ENCODE measurements at regions not wholly inside any gene's neighbourhood (a gene's known extent, or its start where the extent isn't known, plus 50 kb on each side); places are given as distances from the start of the nearest gene placed in this dataset.

DNA sequence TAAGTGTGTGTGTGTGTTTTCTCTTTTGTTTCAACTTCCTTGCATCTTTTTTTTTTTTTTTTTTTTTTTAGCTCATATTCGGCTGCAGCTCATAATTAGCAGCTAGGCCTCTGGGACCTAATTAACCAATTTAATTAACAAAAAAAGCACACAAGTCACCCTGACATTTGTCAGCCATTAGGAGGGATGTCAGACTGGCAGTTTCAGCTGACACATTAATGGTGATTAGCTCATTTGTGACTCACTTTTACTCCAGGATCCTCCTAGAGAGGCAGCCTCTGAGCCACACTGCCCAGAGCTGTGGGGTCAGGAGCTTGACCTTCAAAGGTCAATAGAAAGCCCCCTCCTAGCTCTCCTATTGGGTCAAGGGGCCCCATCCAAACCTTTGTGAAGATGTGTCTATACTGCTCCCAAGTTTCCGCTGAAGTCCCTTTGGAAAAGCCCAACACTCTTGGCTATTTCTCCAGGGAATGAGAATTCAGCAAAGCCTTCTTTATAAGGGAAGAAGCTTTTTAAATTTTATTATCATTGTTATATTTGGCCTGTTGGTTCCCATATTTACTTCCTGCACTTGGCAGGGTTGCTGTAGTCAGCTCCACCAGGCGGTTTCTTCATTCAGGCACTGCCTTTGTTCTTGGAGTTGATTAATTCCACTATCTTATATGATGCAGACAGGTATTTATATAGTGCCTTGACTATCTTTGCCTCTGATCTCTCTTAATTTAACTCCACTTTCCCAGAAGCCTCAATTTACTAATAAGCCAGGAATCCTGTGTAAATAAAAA is 109.5 kb upstream of the HABP2 start:
- DNase-seq: no peak

DNA sequence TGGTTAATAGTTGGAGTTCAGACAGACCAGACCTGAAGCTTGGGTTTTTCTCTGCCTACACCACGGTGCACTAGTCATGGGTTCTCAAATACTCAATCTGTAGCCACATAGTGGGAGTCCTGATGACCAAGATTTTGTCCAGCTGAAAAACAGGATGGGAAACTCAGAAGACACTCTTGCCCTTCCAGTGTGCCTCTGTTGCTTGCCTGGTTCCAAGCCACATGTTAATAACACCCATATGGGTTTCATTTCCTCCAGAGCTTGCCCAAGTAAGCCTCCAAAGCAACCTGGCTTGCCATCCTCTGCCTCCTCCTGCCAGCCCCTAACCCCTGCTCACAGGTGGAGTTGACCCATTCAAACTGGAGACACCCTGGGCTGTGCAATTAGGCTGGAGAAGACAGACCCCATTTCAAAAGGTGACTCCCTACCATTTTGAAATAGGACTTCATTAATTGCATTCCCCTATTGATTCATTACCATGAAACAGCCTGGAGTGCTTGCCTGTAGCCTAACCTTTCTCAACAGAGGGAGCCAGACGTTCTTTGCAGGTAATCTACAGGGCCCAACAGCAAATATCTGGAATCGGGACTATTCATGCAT is 108.0 kb upstream of the HABP2 start:
- DNase-seq: no peak

DNA sequence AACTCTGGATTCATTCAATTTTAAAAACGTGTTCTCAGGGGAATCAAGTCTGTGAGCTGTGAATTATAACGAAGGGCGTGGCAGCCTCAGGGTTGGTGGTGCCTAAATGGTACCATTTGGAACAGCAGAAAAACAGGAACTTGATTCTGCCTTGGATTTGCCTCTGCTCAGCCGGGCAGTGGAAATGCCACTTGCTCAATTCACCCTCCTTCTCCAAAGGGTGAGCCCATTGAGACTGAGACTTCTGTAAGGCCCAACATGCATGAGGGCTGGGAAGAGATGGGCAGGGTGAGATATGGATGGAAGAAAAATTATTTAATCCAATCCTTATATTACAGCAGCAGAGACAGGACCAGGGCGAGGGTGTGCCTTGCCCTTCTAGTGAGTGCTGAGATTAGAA is 107.1 kb upstream of the HABP2 start:
- no peak for DNase-seq

DNA sequence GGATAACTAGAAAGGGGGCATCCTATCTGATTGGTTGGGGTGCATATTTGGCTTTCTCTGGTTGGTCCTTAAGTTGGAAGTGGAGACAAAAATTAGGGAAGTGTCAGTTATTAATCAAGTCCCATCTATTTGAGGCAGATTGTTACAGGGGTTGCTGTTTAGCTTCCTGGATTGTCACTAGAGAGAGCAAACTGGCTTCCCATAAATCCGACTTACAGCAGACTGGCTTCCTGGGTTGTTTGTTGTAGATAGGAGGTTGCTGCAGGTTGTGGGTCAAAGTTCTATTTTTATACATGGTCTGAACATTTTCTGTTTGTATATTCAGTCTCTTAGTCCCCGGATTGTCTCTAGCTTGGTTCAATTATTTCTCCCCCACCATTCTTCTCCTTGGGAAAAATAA is 106.1 kb upstream of the HABP2 start:
- DNase-seq: no peak

DNA sequence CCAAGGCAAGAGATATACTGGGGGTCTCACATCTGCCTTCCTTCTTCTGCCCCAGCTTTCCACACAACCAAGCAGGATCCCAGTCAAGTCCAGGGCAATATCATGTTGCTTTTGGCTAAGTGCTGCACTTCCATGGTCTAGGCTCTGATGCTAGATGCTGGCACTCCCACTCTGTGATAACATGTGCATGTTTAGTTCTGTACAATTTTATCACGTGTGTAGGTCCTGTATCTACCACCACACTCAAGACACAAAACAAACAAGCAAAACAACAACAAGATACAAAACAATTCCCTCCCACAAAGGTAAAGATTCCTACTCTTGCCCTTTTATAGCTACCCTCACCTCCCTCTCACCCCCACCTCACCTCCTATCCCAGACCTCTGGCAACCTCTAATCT is 105.6 kb upstream of the HABP2 start:
- no peak for DNase-seq

- no peak for DNase-seq
Measured at GRCh38 chr10:113449006-113449695, 103.7 kb upstream of the HABP2 start.

- DNase-seq: no peak
Measured at GRCh38 chr10:113450046-113450804, 102.6 kb upstream of the HABP2 start.

GRCh38 chr10:113450906-113451305 is 101.9 kb upstream of the HABP2 start:
- DNase-seq: no peak

GRCh38 chr10:113452146-113452845 is 100.6 kb upstream of the HABP2 start:
- no peak for DNase-seq

GRCh38 chr10:113453351-113453750 is 99.5 kb upstream of the HABP2 start:
- no peak for DNase-seq

DNA sequence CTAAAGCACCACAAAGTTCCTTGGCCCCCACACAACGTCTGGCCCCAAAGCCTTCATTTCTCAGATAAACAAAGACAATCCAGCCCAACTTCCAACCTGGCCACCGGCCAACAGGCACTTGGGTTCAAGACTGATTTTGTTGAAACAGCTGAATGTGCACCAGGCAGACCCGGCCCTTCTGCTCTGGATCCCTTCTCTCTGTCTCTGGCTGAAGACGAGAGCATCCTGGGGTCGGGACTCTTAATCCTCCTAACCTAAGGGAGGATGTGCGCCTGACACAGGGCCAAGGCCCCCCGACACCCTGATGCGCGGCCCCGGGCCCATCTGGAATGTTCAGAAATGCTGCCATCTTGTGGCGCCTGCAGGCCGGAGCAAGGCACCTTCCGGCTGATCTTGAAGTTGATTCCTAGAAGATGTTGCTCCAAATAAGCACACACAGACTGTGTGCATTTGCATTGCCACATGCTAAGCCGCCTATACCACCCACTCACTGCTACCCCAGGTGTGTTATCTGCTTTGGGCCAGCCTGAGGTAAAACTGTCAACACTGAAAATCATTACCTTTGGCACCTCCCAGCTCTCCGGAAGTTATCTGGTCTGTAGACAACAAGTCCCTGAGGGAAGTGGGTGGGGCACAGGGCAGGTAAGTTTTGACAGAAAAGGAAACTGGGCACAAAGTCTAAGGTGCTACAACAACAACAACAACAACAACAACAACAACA is 98.4 kb upstream of the HABP2 start:
- peak; percentile 61 for DNase-seq

DNA sequence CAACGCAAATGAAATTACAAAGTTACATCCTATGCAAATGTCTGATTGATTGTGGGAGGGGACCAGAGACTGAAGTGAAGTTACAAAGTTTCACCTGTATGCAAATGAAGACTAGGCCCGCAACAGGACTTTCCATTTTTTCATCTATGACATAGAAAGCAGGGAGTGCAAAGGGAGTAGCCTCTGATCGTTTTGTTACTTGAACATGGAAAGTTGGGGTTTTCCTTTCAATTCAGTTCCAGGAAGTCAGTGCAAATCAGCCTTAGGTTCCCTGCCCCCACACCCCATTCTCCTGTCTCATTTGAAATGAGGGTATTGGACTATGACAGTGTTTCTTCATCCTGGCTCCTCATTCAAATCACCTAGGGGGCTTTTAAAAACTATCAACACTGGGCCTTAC is 96.9 kb upstream of the HABP2 start:
- no peak for DNase-seq

- DNase-seq: no peak
Measured at GRCh38 chr10:113456741-113457140, 96.1 kb upstream of the HABP2 start.

DNA sequence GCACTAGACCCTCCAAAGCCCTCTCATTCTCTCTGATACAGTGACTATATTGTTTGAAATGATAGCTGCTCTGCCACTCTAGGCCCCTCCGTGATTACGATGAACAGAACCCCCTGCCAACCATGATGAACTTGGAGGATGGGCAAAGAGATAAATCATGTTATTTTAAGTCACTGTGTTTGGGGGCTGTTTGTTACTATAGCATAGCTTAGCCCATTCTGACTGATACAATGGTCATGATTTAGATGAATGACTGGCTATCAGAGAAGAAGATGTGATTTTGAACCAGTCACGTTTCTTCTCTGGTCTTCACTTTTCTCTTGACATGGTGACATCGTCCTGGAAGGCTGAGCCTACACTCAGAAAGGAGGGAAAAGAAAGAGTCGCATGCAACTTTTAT is 95.4 kb upstream of the HABP2 start:
- no peak for DNase-seq

GRCh38 chr10:113458451-113458850 is 94.4 kb upstream of the HABP2 start:
- DNase-seq: no peak

- no peak for DNase-seq
Measured at GRCh38 chr10:113458944-113459343, 93.9 kb upstream of the HABP2 start.

DNA sequence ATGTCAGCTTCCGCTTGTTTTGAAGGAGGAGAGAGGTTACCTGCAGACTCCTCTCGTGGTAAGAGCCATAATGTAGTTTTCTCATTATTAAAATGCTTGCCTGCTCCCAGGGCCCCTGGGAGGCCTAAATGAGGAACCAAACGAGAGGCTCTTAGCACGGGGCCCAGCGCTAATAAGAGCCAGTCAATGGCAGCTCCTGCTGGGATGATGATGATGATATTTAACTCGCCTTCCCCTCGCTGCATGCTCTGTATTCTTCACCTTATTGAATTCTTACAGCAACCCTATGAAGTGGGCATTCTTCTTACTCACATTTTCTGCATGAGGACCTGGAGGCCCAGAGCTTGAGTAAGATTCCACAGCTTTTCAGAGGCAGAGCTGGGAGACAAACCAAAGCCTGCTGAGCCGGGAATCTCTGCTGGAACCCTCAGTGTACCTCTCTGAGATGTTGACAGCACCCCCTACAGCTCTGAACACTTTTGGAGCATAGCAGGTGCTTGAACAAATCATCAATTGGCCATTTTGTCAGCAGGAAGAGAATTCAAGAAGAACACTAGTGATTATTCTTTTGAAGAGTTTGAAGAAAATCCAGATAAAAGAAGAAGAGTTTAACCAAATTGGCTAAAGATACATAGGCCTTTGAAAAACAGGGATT is 93.1 kb upstream of the HABP2 start:
- no peak for DNase-seq

- DNase-seq: no peak
Measured at GRCh38 chr10:113463083-113463482, 89.8 kb upstream of the HABP2 start.

- no peak for DNase-seq
Measured at GRCh38 chr10:113463777-113464176, 89.1 kb upstream of the HABP2 start.

GRCh38 chr10:113469796-113470195 is 83.1 kb upstream of the HABP2 start:
- no peak for DNase-seq
